ENCODE measurements at regions not wholly inside any gene's neighbourhood (a gene's known extent, or its start where the extent isn't known, plus 50 kb on each side); places are given as distances from the start of the nearest gene placed in this dataset.

GRCh38 chr15:29456964-29457363, 187.3 kb upstream of the NSMCE3 start:
- intact Hi-C loops (cut with micrococcal nuclease) = no loop called here
- H3K36me3 Mint-ChIP-seq (ENCODE audit: insufficient read depth, unreplicated experiment) = no peaks in the 10 kb centered on the region
- no peak overlapping the region for H3K27ac Mint-ChIP-seq (ENCODE audit: low read depth, unreplicated experiment)
- H3K27me3 Mint-ChIP-seq (ENCODE audit: insufficient read depth, unreplicated experiment) = peaks cover 7% of the 10 kb centered on the region
- no peak for TF ChIP-seq CTCF (IDR thresholded peaks at IDR 0.05; ENCODE audit: unreplicated experiment)
- DNase-seq (ENCODE audit: unreplicated experiment) = no peak
- no peak overlapping the region for H3K4me3 Mint-ChIP-seq (ENCODE audit: unreplicated experiment)
- BruUV-seq (replicated peaks) = no TSS peak
- ChIA-PET POLR2A (interaction anchor here (1.0 to 1.4 kb wide), 2 partner anchors 13 to 23 kb away, joined by 3 read pairs; no protein-coding TSS in a partner anchor), CTCF (no interaction called here)
- H3K9me3 Mint-ChIP-seq (ENCODE audit: unreplicated experiment) = peaks cover 7% of the 10 kb centered on the region
- H3K4me1 Mint-ChIP-seq (ENCODE audit: insufficient read depth, unreplicated experiment) = no peaks in the 10 kb centered on the region

DNA sequence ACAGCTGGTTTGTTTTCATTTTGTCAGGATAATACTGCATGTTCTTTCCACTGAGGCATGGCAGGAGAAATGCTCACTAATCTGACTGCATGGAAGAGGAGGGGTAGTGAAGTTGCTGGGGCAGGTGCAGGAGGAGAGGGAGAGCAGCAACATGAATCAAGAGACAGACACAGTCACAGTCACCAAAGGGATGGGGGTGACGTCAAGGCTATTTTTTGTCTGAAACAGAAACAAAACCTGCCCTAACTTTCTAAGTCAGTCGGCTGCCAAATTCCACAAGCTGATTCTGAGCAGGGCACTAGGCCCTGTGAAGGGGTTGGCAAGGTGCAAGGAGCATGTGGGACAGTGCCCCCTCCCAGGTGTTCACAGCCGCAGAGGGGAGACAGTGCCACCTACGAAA, 186.6 kb upstream of the NSMCE3 start:
- H3K27me3 Mint-ChIP-seq (ENCODE audit: insufficient read depth, unreplicated experiment) = no peaks in the 10 kb centered on the region
- no peak for TF ChIP-seq CTCF (IDR thresholded peaks at IDR 0.05; ENCODE audit: unreplicated experiment)
- H3K36me3 Mint-ChIP-seq (ENCODE audit: insufficient read depth, unreplicated experiment) = no peaks in the 10 kb centered on the region
- no peak for DNase-seq (ENCODE audit: unreplicated experiment)
- no TSS peak for BruUV-seq (replicated peaks)
- POLR2A ChIA-PET = interaction anchor here (1.4 kb wide), 1 partner anchor 14 kb away, joined by 3 read pairs; no protein-coding TSS in a partner anchor
- intact Hi-C loops (cut with micrococcal nuclease) = no loop called here
- no peak overlapping the region for H3K27ac Mint-ChIP-seq (ENCODE audit: low read depth, unreplicated experiment)
- no peak overlapping the region for H3K4me3 Mint-ChIP-seq (ENCODE audit: unreplicated experiment)
- CTCF ChIA-PET = interaction anchor here (0.7 kb wide), 1 partner anchor 617 kb away, joined by 3 read pairs; no protein-coding TSS in a partner anchor
- H3K4me1 Mint-ChIP-seq (ENCODE audit: insufficient read depth, unreplicated experiment) = no peaks in the 10 kb centered on the region
- peaks cover 7% of the 10 kb centered on the region for H3K9me3 Mint-ChIP-seq (ENCODE audit: unreplicated experiment)

- Mint-ChIP-seq H3K27ac (ENCODE audit: low read depth, unreplicated experiment) (no peak overlapping the region), H3K27me3 (ENCODE audit: insufficient read depth, unreplicated experiment) (no peaks in the 10 kb centered on the region), H3K4me1 (ENCODE audit: insufficient read depth, unreplicated experiment) (no peaks in the 10 kb centered on the region), H3K9me3 (ENCODE audit: unreplicated experiment) (peaks cover 7% of the 10 kb centered on the region), H3K36me3 (ENCODE audit: insufficient read depth, unreplicated experiment) (no peaks in the 10 kb centered on the region), H3K4me3 (ENCODE audit: unreplicated experiment) (no peak overlapping the region)
- DNase-seq (ENCODE audit: unreplicated experiment) = no peak
- POLR2A ChIA-PET = interaction anchor here (1.1 to 1.4 kb wide), 2 partner anchors 9 to 15 kb away, joined by 3 read pairs; no protein-coding TSS in a partner anchor
- CTCF ChIA-PET = no interaction called here
- intact Hi-C loops (cut with micrococcal nuclease) = no loop called here
- TF ChIP-seq CTCF (IDR thresholded peaks at IDR 0.05; ENCODE audit: unreplicated experiment) = no peak
- BruUV-seq (replicated peaks) = no TSS peak
Observed at GRCh38 chr15:29455530-29455929, 185.9 kb upstream of the NSMCE3 start.

- CTCF ChIA-PET = interaction anchor here (0.9 kb wide), 1 partner anchor 92 kb away, joined by 6 read pairs; no protein-coding TSS in a partner anchor
- intact Hi-C loops (cut with micrococcal nuclease) = no loop called here
- Mint-ChIP-seq H3K27me3 (ENCODE audit: insufficient read depth, unreplicated experiment) (no peaks in the 10 kb centered on the region), H3K36me3 (ENCODE audit: insufficient read depth, unreplicated experiment) (no peaks in the 10 kb centered on the region), H3K9me3 (ENCODE audit: unreplicated experiment) (peaks cover 7% of the 10 kb centered on the region), H3K4me3 (ENCODE audit: unreplicated experiment) (no peak overlapping the region), H3K27ac (ENCODE audit: low read depth, unreplicated experiment) (no peak overlapping the region), H3K4me1 (ENCODE audit: insufficient read depth, unreplicated experiment) (no peaks in the 10 kb centered on the region)
- no TSS peak for BruUV-seq (replicated peaks)
- DNase-seq (ENCODE audit: unreplicated experiment) = no peak
- POLR2A ChIA-PET = interaction anchor here (1.1 kb wide), 1 partner anchor 10 kb away, joined by 3 read pairs; no protein-coding TSS in a partner anchor
- TF ChIP-seq CTCF (IDR thresholded peaks at IDR 0.05; ENCODE audit: unreplicated experiment) = no peak
Observed at GRCh38 chr15:29455055-29455454, 185.4 kb upstream of the NSMCE3 start.
